ENCODE measurements at regions not wholly inside any gene's neighbourhood (a gene's known extent, or its start where the extent isn't known, plus 50 kb on each side); places are given as distances from the start of the nearest gene placed in this dataset.

GRCh38 chrX:63282077-63282476 lies 69.1 kb downstream of the SPIN4 start:
- in situ Hi-C loops (cut with MboI; ENCODE audit: low sequenced_read_pairs) = no loop called here
- no peak overlapping the region for H2AK9ac ChIP-seq (replicated peaks; ENCODE audit: low read depth, low read length, poor library complexity)
- POLR2A ChIA-PET (ENCODE audit: unreplicated experiment) = no interaction called here

More at GRCh38 chrX:63282077-63282476, 69.1 kb downstream of the SPIN4 start:
- Histone ChIP-seq H3K4me1 (ENCODE audit: control insufficient read depth, insufficient read depth, low read length) (no peaks in the 10 kb centered on the region), H3K9me1 (ENCODE audit: insufficient read depth, low read length) (no peaks in the 10 kb centered on the region), H3K36me3 (ENCODE audit: control insufficient read depth, insufficient read depth, low read length) (no peaks in the 10 kb centered on the region), H3K18ac (ENCODE audit: low read depth, low read length) (no peak overlapping the region), H3K27ac (ENCODE audit: insufficient read depth, low read length) (no peak overlapping the region), H3K23ac (ENCODE audit: low read depth, low read length) (no peak overlapping the region), H3K9ac (ENCODE audit: low read depth, low read length) (no peak overlapping the region), H3K27me3 (ENCODE audit: control insufficient read depth, insufficient read depth, low read length) (no peaks in the 10 kb centered on the region), H2BK15ac (ENCODE audit: low read depth, low read length) (no peak overlapping the region), H3K56ac (ENCODE audit: extremely low read depth, insufficient read depth, low read length) (no peak overlapping the region), H3K9me3 (ENCODE audit: control insufficient read depth, insufficient read depth, low read length) (peaks cover 2% of the 10 kb centered on the region; the same call in 1 of the 2 replicates), H4K8ac (ENCODE audit: low read depth in 2 of 2, low read length in 2 of 2) (no peak overlapping the region), H2BK20ac (ENCODE audit: low read depth, low read length) (no peak overlapping the region), H4K91ac (ENCODE audit: insufficient read depth, low read depth, low read length) (no peak overlapping the region), H4K5ac (ENCODE audit: low read depth, low read length) (no peak overlapping the region), H3K4me3 (ENCODE audit: insufficient read depth, low read depth, low read length) (no peak overlapping the region), H2BK120ac (ENCODE audit: low read depth, low read length) (no peak overlapping the region), H3K4ac (ENCODE audit: low read depth, low read length) (no peak overlapping the region), H2AFZ (replicated peaks; ENCODE audit: low read length, poor library complexity) (no peak overlapping the region), H4K20me1 (ENCODE audit: insufficient read depth, low read length) (no peaks in the 10 kb centered on the region), H2AK5ac (ENCODE audit: low read depth, low read length) (no peak overlapping the region), H3K79me1 (ENCODE audit: low read depth in 1 of 2, low read length in 2 of 2) (no peaks in the 10 kb centered on the region), H3K4me2 (ENCODE audit: low read depth, low read length) (no peak overlapping the region), H2BK5ac (ENCODE audit: low read depth, low read length, poor library complexity, severe bottlenecking) (no peak overlapping the region), H3K14ac (replicated peaks; ENCODE audit: low read depth, low read length) (no peak overlapping the region)
- dilution Hi-C loops (cut with HindIII; ENCODE audit: low sequenced_read_pairs, unreplicated experiment) (no loop called here), intact Hi-C loops (cut with micrococcal nuclease) (no loop called here)
- BruUV-seq (replicated peaks) = no TSS peak
- DNase-seq (no peak), ATAC-seq (ENCODE audit: low read depth) (no peak)
- TF ChIP-seq RFX5 (IDR thresholded peaks at IDR 0.05; ENCODE audit: low read depth, low read length) (no peak), USF2 (IDR thresholded peaks at IDR 0.05; ENCODE audit: low read depth, low read length) (no peak), BHLHE40 (IDR thresholded peaks at IDR 0.05; ENCODE audit: low read depth, low read length) (no peak), ELK1 (IDR thresholded peaks at IDR 0.05; ENCODE audit: borderline replicate concordance, low read depth, low read length) (no peak), NFE2L2 (IDR thresholded peaks at IDR 0.05; ENCODE audit: low read depth, low read length) (no peak), RCOR1 (IDR thresholded peaks at IDR 0.05; ENCODE audit: insufficient replicate concordance, low read length) (no peak), CEBPB (IDR thresholded peaks at IDR 0.05; ENCODE audit: low read depth, low read length) (no peak), MAFK (IDR thresholded peaks at IDR 0.05; ENCODE audit: low read depth, low read length) (no peak), CHD1 (IDR thresholded peaks at IDR 0.05; ENCODE audit: low read depth, low read length) (no peak), MAZ (IDR thresholded peaks at IDR 0.05; ENCODE audit: borderline replicate concordance, low read depth, low read length) (no peak), FOS (IDR thresholded peaks at IDR 0.05; ENCODE audit: low read depth, low read length) (no peak), MXI1 (IDR thresholded peaks at IDR 0.05; ENCODE audit: borderline replicate concordance, low read depth, low read length) (no peak), SMC3 (IDR thresholded peaks at IDR 0.05; ENCODE audit: low read depth, low read length) (no peak), CTCF (conservative IDR thresholded peaks at IDR 0.05; ENCODE audit: low read depth, low read length) (no peak), RAD21 (IDR thresholded peaks at IDR 0.05; ENCODE audit: low read length) (no peak), POLR2A (IDR thresholded peaks at IDR 0.05; ENCODE audit: low read depth, low read length) (no peak)
- no CpG with 5 or more reads among the region's 2 CpGs for WGBS, 2 experiments (ENCODE audit: extremely low coverage in 2 of 2, insufficient read length in 1 of 2)
- CTCF ChIA-PET = no interaction called here
